HepG2 (cell line): ENCODE measurements at regions not wholly inside any gene's neighbourhood (a gene's known extent, or its start where the extent isn't known, plus 50 kb on each side); places are given as distances from the start of the nearest gene placed in this dataset.
A peak's percentile ranks its signal among the peaks of the same experiment; 100 is the strongest.

Experiments
- ATAC-seq: fragments of 200-7000 bp; cut with Tn5 transposase; 3 replicates; pipeline ENCODE4 v1.9.1; 2020; ENCODE audit warnings: mild to moderate bottlenecking, moderate library complexity
- BruUV-seq: library from RNA; stranded (reverse); fragments of 400-500 nt; replicated peaks from 2 replicates; lab custom pipeline; 2021; lab: Mats Ljungman, UMichigan
- CTCF ChIA-PET: fragments of 300-600 bp; formaldehyde crosslinking; extraction: SDS; loops from one replicate; lab custom pipeline; 2021; ENCODE audit warnings: low total read pairs, inconsistent platforms, low intra/inter-chr PET ratio; lab: Yijun Ruan, JAX
- POLR2A ChIA-PET: fragments of 350-600 bp; sonication (Branson Sonifier 250); formaldehyde crosslinking; loops from one replicate; lab custom pipeline; 2020; ENCODE audit warnings: antibody characterized with exemption, inconsistent platforms; lab: Yijun Ruan, JAX
- DNase-seq: peaks from one replicate; pipeline ENCODE4 v3.0.0-alpha.2; 2015; ENCODE audit warnings: low spot score
- FAIRE-seq: peaks from 3 replicates; lab custom pipeline; 2011; peaks lifted over from hg19 to GRCh38; lab: Jason Lieb, UNC
- H2AFZ ChIP-seq: one replicate; pipeline ENCODE4 v1.6.1; 2011; ENCODE audit warnings: low read length, inconsistent platforms
- H3K27ac ChIP-seq: fragments of 300-600 bp; 3 replicates; pipeline ENCODE4 v1.8.0; 2011; ENCODE audit warnings: mixed run types, mild to moderate bottlenecking, mixed read lengths, low read length, inconsistent platforms; ENCODE audit not compliant: insufficient read depth; ENCODE audit errors: extremely low read length
- H3K27me3 ChIP-seq, 2 experiments: fragments of 200-600 bp in 1 of 2; 2 replicates in 1 of 2; 3 replicates in 1 of 2; pipeline versions ENCODE4 v1.6.0 to v1.8.0; 2011; ENCODE audit warnings: low read length in 2 of 2, mild to moderate bottlenecking in 2 of 2, moderate library complexity in 2 of 2, inconsistent platforms in 1 of 2; ENCODE audit not compliant: insufficient read depth in 2 of 2, control insufficient read depth in 1 of 2
- H3K36me3 ChIP-seq, 2 experiments: fragments of 200-600 bp in 1 of 2; replicated peaks in 1 of 2; 2 replicates in 1 of 2; 3 replicates in 1 of 2; pipeline versions ENCODE4 v1.5.1 to v1.8.0; 2011; ENCODE audit warnings: low read length in 2 of 2, inconsistent platforms in 1 of 2; ENCODE audit not compliant: insufficient read depth in 2 of 2, control insufficient read depth in 1 of 2
- H3K4me1 ChIP-seq: 2 replicates; pipeline ENCODE4 v1.5.1; 2012; ENCODE audit warnings: low read length, inconsistent platforms; ENCODE audit not compliant: insufficient read depth
- H3K4me2 ChIP-seq: 2 replicates; pipeline ENCODE4 v1.6.0; 2011; ENCODE audit warnings: low read depth, low read length, inconsistent platforms
- H3K4me3 ChIP-seq, 3 experiments: fragments of 200-600 bp in 1 of 3; sonication (generic), shearing (Covaris generic) in 1 of 3; replicated peaks in 1 of 3; 2 replicates each; pipeline ENCODE4 v1.5.1; 2011 to 2016; ENCODE audit warnings: low read length in 3 of 3, inconsistent platforms in 2 of 3, low read depth in 2 of 3, mild to moderate bottlenecking in 2 of 3, control low read depth in 1 of 3, mixed read lengths in 1 of 3; ENCODE audit not compliant: insufficient read depth in 1 of 3
- H3K79me2 ChIP-seq: one replicate; pipeline ENCODE4 v1.6.1; 2011; ENCODE audit warnings: low read length, inconsistent platforms; ENCODE audit not compliant: insufficient read depth
- H3K9ac ChIP-seq: 2 replicates; pipeline ENCODE4 v1.6.0; 2011; ENCODE audit warnings: mild to moderate bottlenecking, low read depth, low read length, inconsistent platforms; ENCODE audit not compliant: insufficient read depth
- H3K9me3 ChIP-seq: 2 replicates; pipeline ENCODE4 v1.5.1; 2012; ENCODE audit warnings: mild to moderate bottlenecking, low read length
- H4K20me1 ChIP-seq: 2 replicates; pipeline ENCODE4 v1.6.0; 2011; ENCODE audit warnings: inconsistent platforms, mild to moderate bottlenecking, low read length, moderate library complexity; ENCODE audit not compliant: insufficient read depth
- AHR ChIP-seq: IDR thresholded peaks from 2 replicates; pipeline ENCODE4 v1.6.1; 2018; ENCODE audit warnings: missing genetic modification reagents, missing compliant biosample characterization
- ATF7 ChIP-seq, 2 experiments: fragments of 450-650 bp in 1 of 2; sonication (generic) in 1 of 2; formaldehyde crosslinking in 1 of 2; IDR thresholded peaks; 2 replicates each; pipeline versions ENCODE4 v1.4.0 to v1.6.1; 2016 to 2020; ENCODE audit warnings: antibody characterized with exemption in 1 of 2, mild to moderate bottlenecking in 1 of 2, missing genetic modification reagents in 1 of 2
- CREB1 ChIP-seq, 2 experiments: fragments of 450-650 bp in 1 of 2; IDR thresholded peaks; 2 replicates each; pipeline ENCODE4 v1.6.1; 2016 to 2017; ENCODE audit warnings: control low read depth in 1 of 2, mild to moderate bottlenecking in 1 of 2, missing compliant biosample characterization in 1 of 2, missing genetic modification characterization in 1 of 2
- FIP1L1 ChIP-seq: fragments of 200-400 bp; formaldehyde crosslinking; IDR thresholded peaks from 2 replicates; pipeline ENCODE4 v1.6.1; 2018; ENCODE audit warnings: low read depth, mild to moderate bottlenecking, low read length, moderate library complexity, borderline replicate concordance; ENCODE audit not compliant: insufficient read depth
- FOSL1 ChIP-seq: sonication (generic); formaldehyde crosslinking; IDR thresholded peaks from 2 replicates; pipeline ENCODE4 v1.9.0; 2021; ENCODE audit warnings: missing genetic modification reagents, borderline replicate concordance
- MIER2 ChIP-seq: IDR thresholded peaks from 2 replicates; pipeline ENCODE4 v1.6.1; 2016; ENCODE audit warnings: missing biosample characterization, missing genetic modification reagents
- NCOA5 ChIP-seq: sonication (generic); formaldehyde crosslinking; IDR thresholded peaks from 2 replicates; pipeline ENCODE4 v1.4.0; 2020; ENCODE audit warnings: missing genetic modification reagents
- POLR2AphosphoS5 ChIP-seq: IDR thresholded peaks from 2 replicates; pipeline ENCODE4 v1.6.1; 2012; ENCODE audit warnings: low read depth, low read length
- TEAD2 ChIP-seq: sonication (generic); formaldehyde crosslinking; IDR thresholded peaks from 2 replicates; pipeline ENCODE4 v1.9.0; 2021; ENCODE audit warnings: missing genetic modification reagents
- ZFP1 ChIP-seq: IDR thresholded peaks from 2 replicates; pipeline ENCODE4 v1.6.1; 2016
- ZFX ChIP-seq: sonication (generic); formaldehyde crosslinking; IDR thresholded peaks from 2 replicates; pipeline ENCODE4 v1.4.0; 2020; ENCODE audit warnings: mild to moderate bottlenecking, low read depth, missing genetic modification reagents, moderate library complexity
- ZNF282 ChIP-seq: fragments of 450-650 bp; IDR thresholded peaks from 2 replicates; pipeline ENCODE4 v1.6.1; 2018; ENCODE audit not compliant: partially characterized antibody
- ZNF7 ChIP-seq: IDR thresholded peaks from 2 replicates; pipeline ENCODE4 v1.6.1; 2016; ENCODE audit warnings: missing biosample characterization, missing genetic modification reagents
- WGBS: methylation state at CpG from one replicate; pipeline ENCODE4 v1.1.6; 2017; ENCODE audit warnings: low lambda C conversion rate; 5-methylcytosine and 5-hydroxymethylcytosine counted together
- in situ Hi-C: cut with HindIII; loops from 2 replicates; pipeline ENCODE4 v1.10.0; 2017; ENCODE audit warnings: low pct_unique_long_range_greater_than_20kb; ENCODE audit not compliant: extremely low pct_ligation_motif_present
- intact Hi-C: fragments of 100-400 bp; cut with micrococcal nuclease; formaldehyde crosslinking; loops from one replicate; pipeline ENCODE4 v1.10.0; 2022; ENCODE audit not compliant: unreplicated experiment
- TF ChIP-seq, protein P1 (sequence below): sonication (generic); formaldehyde crosslinking; IDR thresholded peaks from 2 replicates; pipeline ENCODE4 v1.8.0; 2022; ENCODE audit warnings: mild to moderate bottlenecking, missing genetic modification reagents
- TF ChIP-seq, protein P2 (sequence below): sonication (generic); formaldehyde crosslinking; IDR thresholded peaks from 2 replicates; pipeline ENCODE4 v1.5.0; 2020; ENCODE audit warnings: mild to moderate bottlenecking, missing genetic modification reagents

DNA sequence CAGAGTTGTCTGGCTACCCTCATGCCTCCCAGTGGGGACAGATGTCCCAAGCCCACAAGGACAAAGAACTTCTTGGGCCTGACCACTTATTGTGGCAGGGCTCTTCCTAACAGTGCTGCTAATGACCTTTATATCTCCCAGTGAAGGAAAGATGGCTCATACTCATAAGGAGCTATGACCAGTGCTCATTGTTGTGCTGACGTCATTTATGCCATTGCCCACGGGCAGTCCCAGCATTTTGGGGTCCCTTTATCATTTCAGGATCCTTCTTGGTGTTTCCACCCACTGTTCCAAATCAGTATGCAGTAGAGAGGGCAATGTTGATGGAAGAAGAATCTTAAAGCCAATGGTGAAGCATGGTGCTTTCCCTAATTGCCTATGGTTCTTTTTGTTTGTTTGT, 1640.0 kb upstream of the PRR20A start:
- Histone ChIP-seq H3K27me3 (no peaks in the 10 kb centered on the region), H3K4me3 (no peak overlapping the region), H3K4me1 (no peaks in the 10 kb centered on the region)
- ATAC-seq (no peak), FAIRE-seq (no peak)
- in situ Hi-C loops = no loop called here
- POLR2A ChIA-PET = no interaction called here
- TF ChIP-seq, protein P1, sequence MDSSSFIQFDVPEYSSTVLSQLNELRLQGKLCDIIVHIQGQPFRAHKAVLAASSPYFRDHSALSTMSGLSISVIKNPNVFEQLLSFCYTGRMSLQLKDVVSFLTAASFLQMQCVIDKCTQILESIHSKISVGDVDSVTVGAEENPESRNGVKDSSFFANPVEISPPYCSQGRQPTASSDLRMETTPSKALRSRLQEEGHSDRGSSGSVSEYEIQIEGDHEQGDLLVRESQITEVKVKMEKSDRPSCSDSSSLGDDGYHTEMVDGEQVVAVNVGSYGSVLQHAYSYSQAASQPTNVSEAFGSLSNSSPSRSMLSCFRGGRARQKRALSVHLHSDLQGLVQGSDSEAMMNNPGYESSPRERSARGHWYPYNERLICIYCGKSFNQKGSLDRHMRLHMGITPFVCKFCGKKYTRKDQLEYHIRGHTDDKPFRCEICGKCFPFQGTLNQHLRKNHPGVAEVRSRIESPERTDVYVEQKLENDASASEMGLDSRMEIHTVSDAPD = no peak
- TF ChIP-seq TEAD2 = no peak
- no peak for TF ChIP-seq ZNF282
- no peak for TF ChIP-seq POLR2AphosphoS5
- TF ChIP-seq ZFX (CRISPR knock-in tag) = no peak
- TF ChIP-seq FIP1L1 = no peak
- no peak for TF ChIP-seq ZFP1 (CRISPR knock-in tag)
- TF ChIP-seq NCOA5 (CRISPR knock-in tag) = no peak
- TF ChIP-seq MIER2 = no peak
- TF ChIP-seq FOSL1 = no peak
- peak; percentile 72 for TF ChIP-seq ATF7 (IDR thresholded peaks at IDR 0.05)
- TF ChIP-seq ATF7 (CRISPR knock-in tag; IDR thresholded peaks at IDR 0.05) = no peak
- TF ChIP-seq, protein P2, sequence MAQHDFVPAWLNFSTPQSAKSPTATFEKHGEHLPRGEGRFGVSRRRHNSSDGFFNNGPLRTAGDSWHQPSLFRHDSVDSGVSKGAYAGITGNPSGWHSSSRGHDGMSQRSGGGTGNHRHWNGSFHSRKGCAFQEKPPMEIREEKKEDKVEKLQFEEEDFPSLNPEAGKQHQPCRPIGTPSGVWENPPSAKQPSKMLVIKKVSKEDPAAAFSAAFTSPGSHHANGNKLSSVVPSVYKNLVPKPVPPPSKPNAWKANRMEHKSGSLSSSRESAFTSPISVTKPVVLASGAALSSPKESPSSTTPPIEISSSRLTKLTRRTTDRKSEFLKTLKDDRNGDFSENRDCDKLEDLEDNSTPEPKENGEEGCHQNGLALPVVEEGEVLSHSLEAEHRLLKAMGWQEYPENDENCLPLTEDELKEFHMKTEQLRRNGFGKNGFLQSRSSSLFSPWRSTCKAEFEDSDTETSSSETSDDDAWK = no peak
- TF ChIP-seq AHR (CRISPR knock-in tag) = no peak
- TF ChIP-seq ZNF7 (CRISPR knock-in tag) = no peak
- peak; percentile 87 for TF ChIP-seq CREB1 (IDR thresholded peaks at IDR 0.05)
- no peak for TF ChIP-seq CREB1 (CRISPR knock-in tag; IDR thresholded peaks at IDR 0.05)
- TF ChIP-seq, all 625 proteins: peak for 2
- no peak overlapping the region for H3K4me2 ChIP-seq
- no peak overlapping the region for H2AFZ ChIP-seq
- WGBS = 7% methylated on average over 2 of the region's 2 CpGs
- H3K79me2 ChIP-seq = no peaks in the 10 kb centered on the region
- DNase-seq = no peak
- CTCF ChIA-PET = no interaction called here
- intact Hi-C loops = no loop called here
- no peaks in the 10 kb centered on the region for H4K20me1 ChIP-seq
- BruUV-seq = no TSS peak
- H3K9me3 ChIP-seq = peaks cover 72% of the 10 kb centered on the region
- H3K36me3 ChIP-seq = no peaks in the 10 kb centered on the region
- no peak overlapping the region for H3K27ac ChIP-seq
- H3K9ac ChIP-seq = no peak overlapping the region
